Neural progenitor cell (in vitro differentiated cells): ENCODE measurements at regions not wholly inside any gene's neighbourhood (a gene's known extent, or its start where the extent isn't known, plus 50 kb on each side); places are given as distances from the start of the nearest gene placed in this dataset.

Experiments used
- DNase-seq: peaks from one replicate; pipeline ENCODE4 v3.0.0-alpha.2; 2016; ENCODE audit warnings: low spot score
- H2AFZ ChIP-seq: fragments of 200-600 bp; sonication (generic); replicated peaks from 2 replicates; pipeline ENCODE4 v1.6.1; 2016; ENCODE audit warnings: antibody characterized with exemption
- H3F3A ChIP-seq: fragments of 200-600 bp; sonication (generic); 2 replicates; pipeline ENCODE4 v1.6.1; 2016; ENCODE audit warnings: antibody characterized with exemption, low read depth
- H3K27ac ChIP-seq: fragments of 200-600 bp; sonication (generic); 2 replicates; pipeline ENCODE4 v1.5.1; 2016; ENCODE audit warnings: mild to moderate bottlenecking
- H3K27me3 ChIP-seq: fragments of 200-600 bp; sonication (generic); 2 replicates; pipeline ENCODE4 v1.6.1; 2016; ENCODE audit warnings: mild to moderate bottlenecking, moderate library complexity
- H3K36me3 ChIP-seq: fragments of 200-600 bp; sonication (generic); 2 replicates; pipeline ENCODE4 v1.5.1; 2016
- H3K4me1 ChIP-seq: fragments of 200-600 bp; sonication (generic); 2 replicates; pipeline ENCODE4 v1.6.1; 2016; ENCODE audit warnings: mixed run types
- H3K4me2 ChIP-seq: fragments of 200-600 bp; sonication (generic); 2 replicates; pipeline ENCODE4 v1.6.1; 2016
- H3K4me3 ChIP-seq: fragments of 200-600 bp; sonication (generic); 2 replicates; pipeline ENCODE4 v1.5.1; 2016
- H3K79me2 ChIP-seq: fragments of 200-600 bp; sonication (generic); 2 replicates; pipeline ENCODE4 v1.6.1; 2016; ENCODE audit warnings: low read depth
- H3K9ac ChIP-seq: fragments of 200-600 bp; sonication (generic); 2 replicates; pipeline ENCODE4 v1.6.1; 2016
- H3K9me3 ChIP-seq: fragments of 200-600 bp; sonication (generic); 2 replicates; pipeline ENCODE4 v1.5.1; 2016; ENCODE audit warnings: low read depth
- H4K20me1 ChIP-seq: fragments of 200-600 bp; sonication (generic); 2 replicates; pipeline ENCODE4 v1.6.1; 2016; ENCODE audit warnings: low read depth
- H3K27ac Mint-ChIP-seq: 3 replicates; pipeline ENCODE4 v1.8.0; 2021; ENCODE audit warnings: mixed read lengths
- H3K27me3 Mint-ChIP-seq: 2 replicates; pipeline ENCODE4 v1.8.0; 2022; ENCODE audit warnings: low read depth, mild to moderate bottlenecking, inconsistent platforms, moderate library complexity, mixed read lengths; ENCODE audit not compliant: insufficient read depth
- H3K36me3 Mint-ChIP-seq: 3 replicates; pipeline ENCODE4 v1.8.0; 2021; ENCODE audit warnings: mixed read lengths
- H3K4me1 Mint-ChIP-seq: 3 replicates; pipeline ENCODE4 v1.8.0; 2021; ENCODE audit warnings: mixed read lengths
- H3K4me3 Mint-ChIP-seq: 3 replicates; pipeline ENCODE4 v1.8.0; 2021; ENCODE audit warnings: mild to moderate bottlenecking, moderate library complexity, mixed read lengths
- H3K9me3 Mint-ChIP-seq: 3 replicates; pipeline ENCODE4 v1.8.0; 2020; ENCODE audit warnings: mixed read lengths
- CTCF ChIP-seq: fragments of 200-600 bp; sonication (generic); IDR thresholded peaks from 2 replicates; pipeline ENCODE4 v1.5.1; 2017; ENCODE audit warnings: antibody characterized with exemption, mild to moderate bottlenecking
- EZH2 ChIP-seq: fragments of 200-600 bp; sonication (generic); IDR thresholded peaks from 2 replicates; pipeline ENCODE4 v1.6.1; 2017; ENCODE audit warnings: antibody characterized with exemption, mild to moderate bottlenecking, moderate library complexity
- EZH2phosphoT487 ChIP-seq: fragments of 200-600 bp; sonication (generic); IDR thresholded peaks from 2 replicates; pipeline ENCODE4 v1.6.1; 2017; ENCODE audit warnings: antibody characterized with exemption

GRCh38 chr10:29957236-29957635 is 102.2 kb downstream of the JCAD start:
- peaks cover 9% of the 10 kb centered on the region for H3K9me3 Mint-ChIP-seq

GRCh38 chr10:29956335-29956924 is 103.0 kb downstream of the JCAD start:
- no peak overlapping the region for H3K4me3 ChIP-seq

More at GRCh38 chr10:29957236-29957635, 102.2 kb downstream of the JCAD start:
- Histone ChIP-seq H3K9me3 (no peaks in the 10 kb centered on the region), H3K4me1 (peaks cover 8% of the 10 kb centered on the region), H3K4me3 (no peak overlapping the region), H2AFZ (no peak overlapping the region), H3K9ac (no peak overlapping the region), H3F3A (peaks cover 7% of the 10 kb centered on the region), H3K36me3 (no peaks in the 10 kb centered on the region), H3K4me2 (no peak overlapping the region), H3K27ac (no peak overlapping the region), H4K20me1 (no peaks in the 10 kb centered on the region), H3K27me3 (no peaks in the 10 kb centered on the region), H3K79me2 (no peaks in the 10 kb centered on the region)
- Mint-ChIP-seq H3K27me3 (peaks cover 6% of the 10 kb centered on the region), H3K36me3 (no peaks in the 10 kb centered on the region), H3K4me1 (peaks cover 43% of the 10 kb centered on the region), H3K4me3 (no peak overlapping the region), H3K27ac (peak overlapping the region; percentile 15)
- DNase-seq = no peak
- TF ChIP-seq CTCF (no peak), EZH2phosphoT487 (no peak), EZH2 (no peak)

GRCh38 chr10:29955329-29955935 is 104.0 kb downstream of the JCAD start:
- Histone ChIP-seq H3F3A (peaks cover 7% of the 10 kb centered on the region), H3K4me3 (no peak overlapping the region), H3K27me3 (no peaks in the 10 kb centered on the region), H3K27ac (no peak overlapping the region), H3K9ac (no peak overlapping the region), H3K9me3 (no peaks in the 10 kb centered on the region), H3K4me1 (peaks cover 8% of the 10 kb centered on the region), H4K20me1 (no peaks in the 10 kb centered on the region), H3K79me2 (no peaks in the 10 kb centered on the region), H2AFZ (no peak overlapping the region), H3K4me2 (no peak overlapping the region), H3K36me3 (no peaks in the 10 kb centered on the region)
- Mint-ChIP-seq H3K4me3 (no peak overlapping the region), H3K27me3 (peaks cover 4% of the 10 kb centered on the region), H3K27ac (no peak overlapping the region), H3K36me3 (no peaks in the 10 kb centered on the region), H3K4me1 (peaks cover 34% of the 10 kb centered on the region), H3K9me3 (peaks cover 9% of the 10 kb centered on the region)
- no peak for TF ChIP-seq EZH2phosphoT487
- no peak for TF ChIP-seq EZH2
- TF ChIP-seq CTCF = no peak
- DNase-seq = no peak

More at GRCh38 chr10:29956335-29956924, 103.0 kb downstream of the JCAD start:
- Histone ChIP-seq H4K20me1 (no peaks in the 10 kb centered on the region), H3K27me3 (no peaks in the 10 kb centered on the region), H3K9ac (no peak overlapping the region), H3F3A (peaks cover 7% of the 10 kb centered on the region), H3K4me2 (no peak overlapping the region), H2AFZ (no peak overlapping the region), H3K36me3 (no peaks in the 10 kb centered on the region), H3K9me3 (no peaks in the 10 kb centered on the region), H3K79me2 (no peaks in the 10 kb centered on the region), H3K27ac (no peak overlapping the region), H3K4me1 (peaks cover 8% of the 10 kb centered on the region)
- DNase-seq = no peak
- H3K9me3 Mint-ChIP-seq = peaks cover 9% of the 10 kb centered on the region
- no peaks in the 10 kb centered on the region for H3K36me3 Mint-ChIP-seq
- H3K27me3 Mint-ChIP-seq = peaks cover 6% of the 10 kb centered on the region
- H3K4me3 Mint-ChIP-seq = no peak overlapping the region
- H3K27ac Mint-ChIP-seq = no peak overlapping the region
- peaks cover 38% of the 10 kb centered on the region for H3K4me1 Mint-ChIP-seq
- TF ChIP-seq EZH2 = no peak
- no peak for TF ChIP-seq CTCF
- no peak for TF ChIP-seq EZH2phosphoT487
